ENCODE measurements at regions not wholly inside any gene's neighbourhood (a gene's known extent, or its start where the extent isn't known, plus 50 kb on each side); places are given as distances from the start of the nearest gene placed in this dataset.

GRCh38 chr4:117801756-117802155 lies 232.5 kb upstream of the NDST3 start:
- DNase-seq (ENCODE audit: low read depth in 3 of 3): no peak

GRCh38 chr4:117811731-117812130 lies 222.6 kb upstream of the NDST3 start:
- no peak for DNase-seq (ENCODE audit: low read depth in 3 of 3)

GRCh38 chr4:117814277-117815246 lies 219.7 kb upstream of the NDST3 start:
- no peak for DNase-seq (ENCODE audit: low read depth in 3 of 3)

GRCh38 chr4:117817301-117817700 lies 217.0 kb upstream of the NDST3 start:
- DNase-seq (ENCODE audit: low read depth in 3 of 3): no peak

GRCh38 chr4:117821834-117822233 lies 212.5 kb upstream of the NDST3 start:
- no peak for DNase-seq (ENCODE audit: low read depth in 3 of 3)

- no peak for DNase-seq (ENCODE audit: low read depth in 3 of 3)
These were observed 210.9 kb upstream of the NDST3 start for GRCh38 chr4:117823388-117823787.

- DNase-seq (ENCODE audit: low read depth in 3 of 3): no peak
These were observed 208.7 kb upstream of the NDST3 start for GRCh38 chr4:117825600-117825999.

GRCh38 chr4:117831060-117831683 lies 203.1 kb upstream of the NDST3 start:
- no peak for DNase-seq (ENCODE audit: low read depth in 3 of 3)

GRCh38 chr4:117835566-117835965 lies 198.7 kb upstream of the NDST3 start:
- DNase-seq (ENCODE audit: low read depth in 3 of 3): no peak

- no peak for DNase-seq (ENCODE audit: low read depth in 3 of 3)
These were observed 189.7 kb upstream of the NDST3 start for GRCh38 chr4:117844594-117844993.

GRCh38 chr4:117845270-117845669 lies 189.0 kb upstream of the NDST3 start:
- no peak for DNase-seq (ENCODE audit: low read depth in 3 of 3)

- DNase-seq (ENCODE audit: low read depth in 3 of 3): no peak
These were observed 186.4 kb upstream of the NDST3 start for GRCh38 chr4:117847849-117848248.

- DNase-seq (ENCODE audit: low read depth in 3 of 3): no peak
These were observed 166.1 kb upstream of the NDST3 start for GRCh38 chr4:117868201-117868600.

GRCh38 chr4:117873779-117874178 lies 160.5 kb upstream of the NDST3 start:
- no peak for DNase-seq (ENCODE audit: low read depth in 3 of 3)

GRCh38 chr4:117874216-117874615 lies 160.1 kb upstream of the NDST3 start:
- no peak for DNase-seq (ENCODE audit: low read depth in 3 of 3)

GRCh38 chr4:117889978-117890377 lies 144.3 kb upstream of the NDST3 start:
- DNase-seq (ENCODE audit: low read depth in 3 of 3): no peak

GRCh38 chr4:117893207-117893606 lies 141.1 kb upstream of the NDST3 start:
- no peak for DNase-seq (ENCODE audit: low read depth in 3 of 3)

GRCh38 chr4:117898496-117898895 lies 135.8 kb upstream of the NDST3 start:
- no peak for DNase-seq (ENCODE audit: low read depth in 3 of 3)

- no peak for DNase-seq (ENCODE audit: low read depth in 3 of 3)
These were observed 133.5 kb upstream of the NDST3 start for GRCh38 chr4:117900832-117901231.

GRCh38 chr4:117907646-117908045 lies 126.6 kb upstream of the NDST3 start:
- DNase-seq (ENCODE audit: low read depth in 3 of 3): no peak

- DNase-seq (ENCODE audit: low read depth in 3 of 3): no peak
These were observed 125.7 kb upstream of the NDST3 start for GRCh38 chr4:117908306-117909207.

- DNase-seq (ENCODE audit: low read depth in 3 of 3): no peak
These were observed 117.6 kb upstream of the NDST3 start for GRCh38 chr4:117916728-117917127.
